ENCODE measurements at regions not wholly inside any gene's neighbourhood (a gene's known extent, or its start where the extent isn't known, plus 50 kb on each side); places are given as distances from the start of the nearest gene placed in this dataset.

DNA sequence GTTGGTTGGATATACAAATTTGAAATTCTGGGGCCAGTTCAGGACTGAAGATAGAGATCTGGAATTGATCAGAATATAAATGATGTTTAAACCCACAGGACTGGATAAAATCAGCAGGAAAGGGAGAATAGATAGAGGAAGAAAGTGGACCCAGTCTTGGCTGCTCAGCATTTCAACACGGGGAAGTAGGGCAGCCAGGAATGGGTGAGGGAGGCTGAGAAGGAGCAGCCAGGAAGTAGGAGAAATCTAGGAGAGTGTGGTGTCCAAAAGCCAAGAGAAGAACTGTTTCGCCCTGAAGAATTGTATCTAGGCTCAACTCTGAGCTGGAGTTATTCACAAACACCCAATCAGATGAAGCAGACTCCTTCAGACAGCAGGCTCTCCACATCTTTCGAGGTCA is 197.9 kb downstream of the CDCA7 start:
- Histone ChIP-seq H3K36me3 (ENCODE audit: low read depth, low read length) (no peaks in the 10 kb centered on the region), H3K27me3 (ENCODE audit: low read length) (no peaks in the 10 kb centered on the region), H3K9me2 (replicated peaks; ENCODE audit: low read length) (no peaks in the 10 kb centered on the region), H3K9ac (ENCODE audit: low read length) (no peak overlapping the region), H3F3A (ENCODE audit: low read length, unreplicated experiment) (no peaks in the 10 kb centered on the region), H2AFZ (ENCODE audit: low read length) (no peak overlapping the region), H4K20me1 (ENCODE audit: low read length) (no peaks in the 10 kb centered on the region), H3K9me3 (ENCODE audit: low read length) (no peaks in the 10 kb centered on the region), H3K4me2 (ENCODE audit: low read length) (no peak overlapping the region), H3K4me1 (ENCODE audit: insufficient read depth, low read length) (peaks cover 15% of the 10 kb centered on the region; the same call in 1 of the 2 replicates), H3K79me2 (ENCODE audit: low read length) (no peaks in the 10 kb centered on the region), H3K4me3 (ENCODE audit: low read length) (no peak overlapping the region), H3K27ac (ENCODE audit: low read length) (no peak overlapping the region)
- no TSS peak for BruUV-seq (replicated peaks)
- intact Hi-C loops (cut with micrococcal nuclease): loop anchor here (10.0 kb wide), 1 partner anchor 98 kb away; no protein-coding TSS in a partner anchor
- DNase-seq: no peak
- ChIA-PET CTCF (no interaction called here), POLR2A (ENCODE audit: unreplicated experiment) (no interaction called here)
- no peak for ATAC-seq
- TF ChIP-seq EZH2 (IDR thresholded peaks at IDR 0.05; ENCODE audit: low read length, unreplicated experiment) (no peak), EZH2phosphoT487 (IDR thresholded peaks at IDR 0.05; ENCODE audit: borderline replicate concordance, low read length) (no peak)
- TF ChIP-seq, protein P1, sequence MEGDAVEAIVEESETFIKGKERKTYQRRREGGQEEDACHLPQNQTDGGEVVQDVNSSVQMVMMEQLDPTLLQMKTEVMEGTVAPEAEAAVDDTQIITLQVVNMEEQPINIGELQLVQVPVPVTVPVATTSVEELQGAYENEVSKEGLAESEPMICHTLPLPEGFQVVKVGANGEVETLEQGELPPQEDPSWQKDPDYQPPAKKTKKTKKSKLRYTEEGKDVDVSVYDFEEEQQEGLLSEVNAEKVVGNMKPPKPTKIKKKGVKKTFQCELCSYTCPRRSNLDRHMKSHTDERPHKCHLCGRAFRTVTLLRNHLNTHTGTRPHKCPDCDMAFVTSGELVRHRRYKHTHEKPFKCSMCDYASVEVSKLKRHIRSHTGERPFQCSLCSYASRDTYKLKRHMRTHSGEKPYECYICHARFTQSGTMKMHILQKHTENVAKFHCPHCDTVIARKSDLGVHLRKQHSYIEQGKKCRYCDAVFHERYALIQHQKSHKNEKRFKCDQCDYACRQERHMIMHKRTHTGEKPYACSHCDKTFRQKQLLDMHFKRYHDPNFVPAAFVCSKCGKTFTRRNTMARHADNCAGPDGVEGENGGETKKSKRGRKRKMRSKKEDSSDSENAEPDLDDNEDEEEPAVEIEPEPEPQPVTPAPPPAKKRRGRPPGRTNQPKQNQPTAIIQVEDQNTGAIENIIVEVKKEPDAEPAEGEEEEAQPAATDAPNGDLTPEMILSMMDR (conservative IDR thresholded peaks at IDR 0.05; ENCODE audit: low read depth, low read length): no peak

DNA sequence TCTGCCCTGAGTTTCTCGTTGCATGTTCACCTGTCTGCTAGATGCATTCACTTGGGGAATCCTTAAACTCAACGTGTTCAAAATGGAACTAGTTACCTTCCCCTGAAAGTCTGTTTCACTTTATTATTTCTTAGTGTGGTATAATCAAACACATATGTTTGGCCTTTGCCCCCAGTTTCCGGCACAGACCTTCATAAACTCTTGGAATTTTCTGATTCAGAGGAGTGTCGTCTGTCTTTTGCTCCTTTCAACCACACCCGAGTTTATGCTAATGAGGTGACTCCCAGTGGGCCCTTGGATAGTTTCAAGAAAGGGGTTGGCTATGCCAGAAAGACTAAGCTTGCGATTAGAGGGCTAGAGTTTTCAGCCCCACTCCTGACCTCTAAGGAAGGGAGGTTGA is 198.9 kb downstream of the CDCA7 start:
- H3K4me2 ChIP-seq (ENCODE audit: low read length): no peak overlapping the region
- H3K9me3 ChIP-seq (ENCODE audit: low read length): no peaks in the 10 kb centered on the region
- no peaks in the 10 kb centered on the region for H3K9me2 ChIP-seq (replicated peaks; ENCODE audit: low read length)
- H3K27ac ChIP-seq (ENCODE audit: low read length): no peak overlapping the region
- ChIA-PET POLR2A (ENCODE audit: unreplicated experiment) (no interaction called here), CTCF (no interaction called here)
- peak; percentile 33 for DNase-seq
- intact Hi-C loops (cut with micrococcal nuclease): loop anchor here (10.0 kb wide), 1 partner anchor 99 kb away; no protein-coding TSS in a partner anchor
- BruUV-seq (replicated peaks): no TSS peak
- H2AFZ ChIP-seq (ENCODE audit: low read length): no peak overlapping the region
- no peaks in the 10 kb centered on the region for H3K27me3 ChIP-seq (ENCODE audit: low read length)
- no peaks in the 10 kb centered on the region for H3K36me3 ChIP-seq (ENCODE audit: low read depth, low read length)
- no peaks in the 10 kb centered on the region for H3F3A ChIP-seq (ENCODE audit: low read length, unreplicated experiment)
- no peaks in the 10 kb centered on the region for H4K20me1 ChIP-seq (ENCODE audit: low read length)
- no peak overlapping the region for H3K4me3 ChIP-seq (ENCODE audit: low read length)
- H3K4me1 ChIP-seq (ENCODE audit: insufficient read depth, low read length): peaks cover 15% of the 10 kb centered on the region; the same call in 1 of the 2 replicates
- H3K79me2 ChIP-seq (ENCODE audit: low read length): no peaks in the 10 kb centered on the region
- no peak overlapping the region for H3K9ac ChIP-seq (ENCODE audit: low read length)
- TF ChIP-seq, protein P1 (conservative IDR thresholded peaks at IDR 0.05; ENCODE audit: low read depth, low read length): no peak
- TF ChIP-seq EZH2phosphoT487 (IDR thresholded peaks at IDR 0.05; ENCODE audit: borderline replicate concordance, low read length) (no peak), EZH2 (IDR thresholded peaks at IDR 0.05; ENCODE audit: low read length, unreplicated experiment) (no peak)
- no peak; the same call in 1 of the 2 replicates for ATAC-seq

DNA sequence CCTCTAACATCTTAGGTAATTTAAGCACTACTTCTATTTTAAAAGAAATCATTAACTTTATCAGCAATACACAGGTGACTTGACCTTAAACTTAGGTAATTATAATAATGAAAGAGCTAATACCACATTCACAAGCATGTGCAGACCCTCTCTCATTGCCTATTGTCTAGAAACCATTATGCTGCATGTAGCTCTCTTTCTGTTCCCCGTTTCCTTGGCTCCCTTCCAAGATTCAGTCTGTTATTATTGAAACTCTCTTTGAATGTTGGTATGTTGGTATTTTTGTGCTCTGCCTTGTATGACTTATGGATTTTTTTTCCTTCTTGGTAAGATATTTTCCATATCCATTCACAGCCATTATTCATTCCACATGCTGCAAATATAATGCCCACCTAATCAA is 201.2 kb downstream of the CDCA7 start:
- H4K20me1 ChIP-seq (ENCODE audit: low read length): no peaks in the 10 kb centered on the region
- no peaks in the 10 kb centered on the region for H3K27me3 ChIP-seq (ENCODE audit: low read length)
- H2AFZ ChIP-seq (ENCODE audit: low read length): no peak overlapping the region
- CTCF ChIA-PET: no interaction called here
- H3K4me3 ChIP-seq (ENCODE audit: low read length): no peak overlapping the region
- intact Hi-C loops (cut with micrococcal nuclease): loop anchor here (10.0 kb wide), 1 partner anchor 101 kb away; no protein-coding TSS in a partner anchor
- H3F3A ChIP-seq (ENCODE audit: low read length, unreplicated experiment): no peaks in the 10 kb centered on the region
- 0 out of 2 replicates have a peak, but pooled peaks cover 8% of the 10 kb centered on the region for H3K4me1 ChIP-seq (ENCODE audit: insufficient read depth, low read length)
- H3K4me2 ChIP-seq (ENCODE audit: low read length): no peak overlapping the region
- ATAC-seq (no peak), DNase-seq (no peak)
- H3K9me2 ChIP-seq (replicated peaks; ENCODE audit: low read length): no peaks in the 10 kb centered on the region
- no peaks in the 10 kb centered on the region for H3K36me3 ChIP-seq (ENCODE audit: low read depth, low read length)
- no peak overlapping the region for H3K9ac ChIP-seq (ENCODE audit: low read length)
- no peaks in the 10 kb centered on the region for H3K9me3 ChIP-seq (ENCODE audit: low read length)
- TF ChIP-seq EZH2phosphoT487 (IDR thresholded peaks at IDR 0.05; ENCODE audit: borderline replicate concordance, low read length): no peak
- no peak for TF ChIP-seq EZH2 (IDR thresholded peaks at IDR 0.05; ENCODE audit: low read length, unreplicated experiment)
- TF ChIP-seq, protein P1 (conservative IDR thresholded peaks at IDR 0.05; ENCODE audit: low read depth, low read length): no peak
- H3K79me2 ChIP-seq (ENCODE audit: low read length): no peaks in the 10 kb centered on the region
- POLR2A ChIA-PET (ENCODE audit: unreplicated experiment): interaction anchor here (0.6 kb wide), 1 partner anchor 693 kb away, joined by 3 read pairs; no protein-coding TSS in a partner anchor
- BruUV-seq (replicated peaks): no TSS peak
- H3K27ac ChIP-seq (ENCODE audit: low read length): no peak overlapping the region

Data from PC-3 (cell line).